Skin epidermis (tissue), 12 donors: ENCODE measurements at regions not wholly inside any gene's neighbourhood (a gene's known extent, or its start where the extent isn't known, plus 50 kb on each side); places are given as distances from the start of the nearest gene placed in this dataset.

Source experiments
- H3K27ac ChIP-seq, 21 experiments: fragments of 200-600 bp; sonication (generic) in 11 of 21; one replicate each; pipeline ENCODE4 v1.5.0; 2020; ENCODE audit warnings: mild to moderate bottlenecking in 3 of 21, inconsistent platforms in 2 of 21, moderate library complexity in 2 of 21
- H3K4me3 ChIP-seq, 7 experiments: fragments of 200-600 bp; sonication (generic) in 2 of 7; one replicate each; pipeline ENCODE4 v1.5.0; 2020; ENCODE audit warnings: inconsistent platforms in 2 of 7, mild to moderate bottlenecking in 2 of 7, moderate library complexity in 1 of 7

GRCh38 chr3:6807967-6808588 lies 52.8 kb upstream of the GRM7 start:
- no peak overlapping the region for H3K4me3 ChIP-seq
- no peak overlapping the region for H3K27ac ChIP-seq

- Histone ChIP-seq H3K27ac (no peak overlapping the region), H3K4me3 (no peak overlapping the region)
These were observed 51.6 kb upstream of the GRM7 start for GRCh38 chr3:6809349-6809748.
